ENCODE measurements at regions not wholly inside any gene's neighbourhood (a gene's known extent, or its start where the extent isn't known, plus 50 kb on each side); places are given as distances from the start of the nearest gene placed in this dataset.

DNA sequence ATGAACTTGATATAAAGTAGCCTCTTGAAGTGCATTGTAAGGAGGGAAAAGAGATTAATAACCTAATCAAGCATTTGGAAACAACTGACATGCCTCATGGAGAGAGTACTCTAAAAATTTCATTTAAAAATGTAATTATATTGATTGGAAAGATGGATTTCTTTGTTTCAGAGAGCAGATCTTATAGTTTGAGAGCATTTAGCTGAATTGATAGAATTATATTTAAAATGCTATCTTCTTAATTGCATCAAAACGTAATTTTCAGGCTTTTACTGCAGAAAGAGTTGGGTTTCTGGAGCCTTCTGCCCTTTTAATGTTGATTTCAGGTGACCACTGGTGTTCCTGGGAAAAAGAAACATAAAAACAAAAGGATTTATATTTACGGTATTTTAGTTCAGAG, 130.6 kb downstream of the EDN3 start:
- no peak for DNase-seq (ENCODE audit: low spot score)

DNA sequence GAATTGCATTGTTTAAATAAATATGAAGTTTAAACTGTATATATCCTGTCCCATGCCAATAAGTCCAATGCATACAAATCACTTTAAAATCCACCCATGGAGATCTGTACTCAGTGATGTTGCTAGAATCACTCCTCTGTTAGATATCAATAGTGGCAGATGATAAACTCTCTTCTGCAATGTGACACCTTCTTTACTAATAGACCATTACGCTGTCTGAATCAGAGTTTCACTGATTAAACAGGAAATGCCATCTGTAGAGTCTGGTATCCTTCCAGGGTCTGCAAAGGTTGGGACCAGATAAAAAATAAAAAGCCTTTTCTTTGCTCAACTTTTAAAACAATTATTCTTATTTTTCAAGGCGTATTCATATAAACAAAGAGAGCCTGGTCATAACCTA, 134.5 kb downstream of the EDN3 start:
- DNase-seq (ENCODE audit: low spot score), result no peak

DNA sequence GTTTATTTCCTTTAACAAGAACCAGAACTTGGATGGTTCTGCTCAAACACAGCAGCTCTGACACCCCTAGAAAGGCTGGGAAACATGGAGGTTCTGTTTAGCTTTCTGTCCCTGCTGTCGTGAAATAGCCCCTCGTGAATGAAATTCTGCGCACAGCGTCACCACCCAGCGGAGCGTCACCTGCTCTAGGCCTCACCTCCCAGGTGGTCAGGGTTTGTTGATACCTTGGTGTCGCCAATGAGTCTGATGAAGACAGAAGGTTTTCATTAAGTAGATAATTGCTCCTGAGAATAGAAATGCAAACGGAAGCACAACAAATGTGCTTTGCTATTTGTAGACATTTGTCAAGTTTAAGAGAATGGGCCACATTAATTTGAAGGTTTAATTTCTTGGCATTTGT, 135.1 kb downstream of the EDN3 start:
- no peak for DNase-seq (ENCODE audit: low spot score)

DNA sequence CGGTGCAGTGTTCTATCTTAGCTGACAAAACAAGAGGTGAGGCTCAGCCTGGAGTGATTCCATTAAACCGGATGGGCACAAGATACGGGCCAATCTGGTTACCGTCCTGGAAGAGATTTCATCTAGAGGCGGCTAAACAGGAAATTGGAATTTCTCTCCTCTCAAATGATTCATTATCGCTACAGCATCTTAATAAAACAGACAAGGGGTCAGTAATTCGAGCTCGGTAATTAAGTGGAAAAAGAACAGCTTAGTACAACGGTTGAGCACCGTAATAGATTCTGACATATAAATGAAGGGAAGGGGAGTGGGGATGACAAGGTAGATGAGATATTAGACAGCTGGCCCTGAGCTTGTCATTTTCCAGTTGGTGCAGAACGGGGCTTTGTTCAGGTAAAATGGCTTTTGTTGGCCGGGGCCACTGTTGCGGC, 137.2 kb downstream of the EDN3 start:
- no peak for DNase-seq (ENCODE audit: low spot score)

DNA sequence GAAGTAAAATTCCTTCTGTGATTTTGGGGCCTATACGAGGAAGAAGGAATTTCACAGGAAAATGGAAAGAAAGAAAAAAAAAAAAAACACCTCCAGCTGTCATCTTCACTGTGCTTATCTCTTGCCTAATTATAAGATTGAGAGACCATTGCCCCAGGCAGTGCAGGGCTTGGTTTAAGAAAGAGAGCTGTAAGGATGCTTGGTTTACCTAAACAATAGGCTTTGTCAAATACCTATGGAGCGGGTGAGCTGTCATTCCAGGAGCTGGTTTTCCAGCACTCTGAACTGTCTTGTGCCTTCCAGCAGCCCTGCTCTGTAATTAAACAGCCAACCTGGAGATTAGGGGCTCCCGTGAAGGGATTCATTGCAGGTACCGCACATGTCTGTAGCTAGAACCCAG, 137.8 kb downstream of the EDN3 start:
- DNase-seq (ENCODE audit: low spot score), result no peak

DNA sequence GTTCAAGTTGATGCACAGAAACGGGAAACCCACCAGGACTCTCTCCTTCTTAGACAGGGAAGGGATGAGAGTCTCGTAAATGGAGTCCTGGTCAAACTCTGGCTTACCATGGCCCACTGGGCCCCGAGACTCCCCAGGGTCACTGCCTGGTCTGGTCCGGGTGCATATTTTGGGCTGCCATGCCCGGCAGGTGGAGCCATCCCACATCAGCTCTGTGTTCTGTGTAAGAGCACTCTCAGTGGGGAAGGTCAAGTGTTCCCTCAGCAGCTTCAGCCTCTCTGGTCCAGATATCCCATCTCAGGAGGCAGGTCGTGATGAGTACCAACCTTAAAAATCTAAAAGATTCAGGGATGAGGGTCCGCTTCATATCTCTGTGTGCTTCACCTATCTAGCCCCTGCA, 138.8 kb downstream of the EDN3 start:
- no peak for DNase-seq (ENCODE audit: low spot score)

DNA sequence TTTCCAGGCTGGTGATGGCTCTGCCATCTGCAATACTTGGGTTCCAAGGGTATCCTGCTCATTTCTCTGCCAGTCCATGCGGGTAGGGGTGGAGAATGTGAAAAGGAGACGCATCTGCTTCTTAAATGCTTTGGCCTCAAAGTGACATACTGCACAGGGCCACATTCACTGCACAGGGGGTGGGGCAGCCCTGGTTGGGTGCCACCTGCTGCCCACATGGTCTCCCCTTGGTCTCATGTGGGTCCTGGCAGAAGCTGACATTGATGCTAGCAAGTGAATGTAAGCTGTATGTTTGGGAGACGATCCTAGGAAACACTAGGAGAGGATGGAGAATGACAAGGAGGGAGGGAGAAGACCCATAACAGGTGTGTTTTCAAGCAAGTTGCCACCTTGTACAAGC, 140.9 kb downstream of the EDN3 start:
- DNase-seq (ENCODE audit: low spot score), result no peak

DNA sequence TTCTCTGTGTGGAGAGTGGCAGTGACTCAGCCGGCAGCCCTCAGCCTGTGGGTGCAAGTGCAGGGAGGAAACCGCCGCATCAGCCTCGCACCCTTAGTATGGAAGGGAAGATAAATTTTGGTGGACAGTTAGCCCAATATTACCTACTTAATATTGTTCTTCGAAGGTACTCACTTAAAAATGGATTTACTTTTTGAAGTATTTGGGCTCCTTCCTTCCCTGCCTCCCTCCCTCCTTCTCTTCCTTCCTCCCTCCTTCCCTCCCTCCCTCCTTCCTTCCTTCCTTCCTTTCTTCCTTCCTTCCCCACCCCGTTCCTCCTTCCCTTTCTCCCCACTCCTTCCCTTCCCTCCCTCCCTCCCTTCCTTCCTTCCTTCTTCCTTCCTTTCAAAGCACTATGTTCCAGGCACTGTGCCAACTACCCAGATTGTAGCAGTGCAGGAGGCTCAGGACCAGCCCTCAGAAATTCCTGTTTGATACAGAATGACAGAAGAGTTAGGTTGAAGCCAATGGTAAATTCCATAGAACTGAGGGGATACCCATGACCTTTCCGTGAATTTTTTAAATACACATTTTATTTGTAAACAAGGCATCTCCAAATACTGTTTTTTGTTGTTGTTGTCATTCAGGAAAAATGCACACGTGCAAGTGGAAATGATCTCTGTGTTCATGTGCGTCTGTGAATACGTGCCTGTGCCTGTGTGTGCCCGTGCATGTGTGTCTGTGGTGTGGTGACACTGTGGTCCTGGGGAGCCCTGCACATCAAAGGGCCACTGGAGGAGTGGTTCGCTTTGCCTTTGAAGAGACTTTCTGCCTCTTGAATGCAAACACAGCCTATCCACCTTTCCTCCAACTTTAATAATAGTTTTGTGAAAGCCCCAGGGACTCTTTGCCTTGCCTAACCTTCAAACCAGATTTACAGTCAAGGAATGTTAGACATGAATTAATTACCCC, 141.7 kb downstream of the EDN3 start:
- DNase-seq (ENCODE audit: low spot score), result peak; percentile 60

DNA sequence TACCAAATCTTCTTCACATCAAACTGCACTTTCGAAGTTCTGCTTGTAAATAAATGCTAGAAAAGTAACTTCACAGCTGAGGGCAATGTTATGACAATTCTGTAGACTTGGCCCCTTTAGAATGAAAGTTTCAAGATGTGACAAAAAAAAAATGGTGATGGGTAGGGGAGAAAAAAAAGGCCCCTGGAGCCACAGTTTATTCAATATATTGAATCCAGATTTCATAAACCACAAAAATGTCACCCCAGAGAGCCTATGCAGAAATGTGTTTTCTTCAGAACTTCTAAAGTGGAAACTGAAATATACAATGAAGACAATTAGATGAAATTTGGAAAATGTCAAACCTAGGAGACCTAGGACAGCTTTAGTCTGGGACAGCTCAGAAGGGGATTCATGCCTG, 143.1 kb downstream of the EDN3 start:
- no peak for DNase-seq (ENCODE audit: low spot score)

DNA sequence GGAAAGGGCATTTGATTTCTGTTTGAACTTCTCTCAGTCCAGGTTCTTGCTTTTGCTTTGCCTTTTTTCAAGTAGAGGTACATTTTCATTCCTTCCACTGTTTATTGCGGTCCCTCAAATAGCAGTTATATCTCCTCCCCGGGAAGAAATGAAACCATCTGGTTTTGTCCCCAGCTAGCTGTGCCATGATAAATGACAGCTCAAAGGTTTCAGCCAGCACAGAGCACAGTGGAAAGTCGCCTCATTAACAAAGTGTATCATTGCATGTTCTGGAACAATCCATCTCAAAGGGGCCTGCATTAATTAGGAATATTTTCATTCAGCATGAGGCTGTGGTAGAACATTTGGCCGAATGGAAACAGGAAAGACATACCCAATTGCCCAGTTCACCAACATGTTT, 146.0 kb downstream of the EDN3 start:
- no peak for DNase-seq (ENCODE audit: low spot score)

DNA sequence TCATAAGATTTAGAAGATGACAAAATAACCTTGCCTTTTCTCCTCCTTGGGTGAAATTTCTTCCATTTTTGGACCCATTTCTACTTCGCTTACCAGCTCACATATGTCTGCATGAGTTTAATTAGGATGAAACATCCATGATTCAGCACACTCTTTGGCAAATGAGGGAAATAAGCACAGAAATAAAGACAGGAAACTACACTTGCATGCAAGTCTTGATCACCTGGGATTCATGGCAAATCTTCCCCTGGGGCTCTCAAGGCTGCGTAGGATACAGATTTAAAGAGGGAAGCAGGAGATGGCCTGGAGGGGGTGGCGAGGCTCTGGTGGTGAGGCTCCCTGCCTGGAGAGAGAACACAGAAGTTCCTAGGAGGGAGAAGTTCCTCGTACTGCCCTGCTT, 147.8 kb downstream of the EDN3 start:
- DNase-seq (ENCODE audit: low spot score), result no peak

DNA sequence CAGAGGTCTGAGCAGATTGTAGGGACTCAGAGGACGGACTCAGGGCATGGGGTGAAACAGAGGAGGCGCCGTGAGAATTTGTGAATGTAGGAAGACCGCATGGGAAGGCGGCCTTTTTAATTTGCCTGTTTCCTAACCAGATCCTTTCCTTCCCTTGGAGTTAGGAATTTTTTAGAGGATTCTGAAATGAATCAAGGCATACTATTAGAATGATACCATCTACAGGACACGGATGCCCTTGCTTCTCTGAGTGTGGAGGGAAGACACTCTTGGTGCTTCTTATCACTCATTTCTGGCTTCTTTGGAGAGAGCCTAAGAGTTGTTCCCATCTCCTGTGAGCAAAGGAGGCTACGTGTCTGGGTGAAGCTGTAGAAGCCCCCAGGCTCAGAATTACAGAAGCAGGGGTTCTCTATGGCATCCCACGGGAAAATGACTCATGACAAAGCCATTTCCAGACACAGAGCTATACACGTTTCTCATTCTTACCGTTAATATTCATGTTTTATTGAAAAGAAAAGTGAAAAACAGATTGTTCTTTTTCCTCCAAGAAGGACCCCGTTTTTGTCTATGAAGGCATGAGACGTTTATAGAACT, 148.5 kb downstream of the EDN3 start:
- DNase-seq (ENCODE audit: low spot score), result no peak

DNA sequence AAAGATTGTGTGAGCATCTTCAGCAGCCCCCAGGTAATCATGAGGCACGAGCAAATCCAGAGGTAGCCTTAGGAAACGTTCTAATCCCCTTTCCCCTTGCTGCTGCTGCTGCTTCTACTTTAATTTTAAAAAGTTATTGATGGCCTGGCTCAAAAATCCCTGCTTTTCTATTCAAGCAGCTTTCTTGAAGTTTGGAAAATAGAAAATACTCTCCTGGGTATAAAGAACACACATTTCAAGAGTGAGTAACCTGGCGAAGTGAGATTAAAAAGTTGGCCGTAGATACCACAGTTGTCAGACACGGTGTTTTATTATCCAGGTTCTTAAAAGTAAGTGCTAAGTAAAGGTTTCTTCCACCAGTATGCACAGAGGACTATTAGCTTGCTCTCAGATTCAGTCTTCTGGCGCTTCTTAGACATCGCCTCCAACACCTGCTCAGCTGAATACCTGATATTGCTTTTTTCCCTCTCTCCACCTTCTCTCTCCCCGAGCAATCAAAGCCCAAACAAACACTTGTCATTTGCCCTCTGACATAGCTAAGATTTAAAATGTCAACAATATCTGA, 150.7 kb downstream of the EDN3 start:
- no peak for DNase-seq (ENCODE audit: low spot score)

DNA sequence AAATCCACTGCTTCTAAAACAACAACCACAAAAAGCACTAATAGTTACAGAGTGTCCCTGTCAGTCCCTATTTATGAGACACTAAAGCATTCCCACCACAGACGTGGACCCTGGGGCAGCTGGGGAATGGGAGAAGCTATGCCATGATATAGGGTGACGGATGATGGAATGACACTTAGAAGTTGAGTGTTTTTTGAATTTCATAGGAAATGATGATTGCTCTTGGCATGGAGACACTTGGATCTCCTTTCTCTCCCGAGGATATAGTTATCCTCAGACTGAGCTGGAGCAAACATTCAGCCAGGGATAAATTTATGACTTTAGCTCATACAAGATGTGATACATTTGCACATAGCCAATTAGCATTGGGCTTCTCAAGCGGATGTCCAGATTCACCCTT, 151.2 kb downstream of the EDN3 start:
- DNase-seq (ENCODE audit: low spot score), result no peak

DNA sequence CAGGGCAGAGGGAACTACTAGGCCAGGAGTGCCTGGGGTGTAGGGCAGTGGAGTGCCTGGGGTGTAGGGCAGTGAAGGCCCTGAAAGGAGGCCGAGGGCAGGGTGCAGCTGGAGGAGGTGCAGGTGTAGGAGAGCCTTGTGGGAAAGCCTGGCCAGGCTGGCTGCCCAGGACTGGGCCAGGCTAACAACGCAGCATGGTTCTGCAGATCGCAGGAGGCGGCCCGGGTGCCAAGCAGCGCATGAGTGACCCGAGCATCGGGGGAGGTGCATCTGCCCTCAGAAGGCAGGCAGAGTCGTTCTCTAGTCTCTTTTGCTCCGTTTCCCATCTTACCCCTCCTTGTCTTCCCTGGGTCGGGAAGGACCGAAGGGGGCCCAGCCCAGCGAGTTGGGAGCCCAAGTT, 151.5 kb upstream of the PHACTR3 start:
- DNase-seq (ENCODE audit: low spot score), result no peak

DNA sequence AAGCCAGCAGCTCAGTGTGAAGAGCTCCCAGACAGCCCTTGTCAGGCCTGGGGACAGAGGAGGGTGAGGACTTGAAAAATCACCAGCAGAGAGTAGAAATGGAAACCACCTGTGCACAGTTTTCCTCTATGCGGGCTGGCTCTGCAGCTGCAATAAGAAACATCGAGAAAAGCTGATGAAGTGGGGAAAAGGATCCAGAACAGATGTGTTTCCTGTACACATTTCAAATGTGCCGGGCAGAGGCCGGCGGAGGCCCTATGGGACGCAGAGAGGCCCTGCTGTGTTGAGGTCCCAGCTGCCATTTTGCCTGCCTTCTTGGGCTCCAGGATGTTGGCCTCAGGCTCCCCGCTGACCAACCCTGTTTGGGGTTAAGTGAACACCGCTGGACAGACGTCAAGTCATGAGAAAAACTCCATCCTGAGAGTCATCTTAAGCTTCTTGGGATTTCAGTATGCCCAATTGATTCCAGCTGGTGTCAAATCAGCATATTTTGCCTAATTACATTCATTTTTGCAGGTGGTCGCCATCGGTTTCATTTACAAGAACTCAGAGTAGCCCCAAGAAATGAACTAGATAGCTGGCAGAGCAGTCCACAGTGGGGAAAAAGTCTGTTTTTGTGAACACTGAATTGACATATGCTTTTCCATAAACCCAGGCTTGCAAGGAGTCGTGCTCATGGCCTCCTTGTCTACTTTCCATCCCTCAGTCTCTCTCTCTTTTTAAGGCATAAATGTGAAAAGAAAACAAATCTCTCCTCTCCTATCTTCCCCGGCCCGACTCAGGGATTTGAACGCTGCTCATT, 150.4 kb upstream of the PHACTR3 start:
- DNase-seq (ENCODE audit: low spot score), result no peak

DNA sequence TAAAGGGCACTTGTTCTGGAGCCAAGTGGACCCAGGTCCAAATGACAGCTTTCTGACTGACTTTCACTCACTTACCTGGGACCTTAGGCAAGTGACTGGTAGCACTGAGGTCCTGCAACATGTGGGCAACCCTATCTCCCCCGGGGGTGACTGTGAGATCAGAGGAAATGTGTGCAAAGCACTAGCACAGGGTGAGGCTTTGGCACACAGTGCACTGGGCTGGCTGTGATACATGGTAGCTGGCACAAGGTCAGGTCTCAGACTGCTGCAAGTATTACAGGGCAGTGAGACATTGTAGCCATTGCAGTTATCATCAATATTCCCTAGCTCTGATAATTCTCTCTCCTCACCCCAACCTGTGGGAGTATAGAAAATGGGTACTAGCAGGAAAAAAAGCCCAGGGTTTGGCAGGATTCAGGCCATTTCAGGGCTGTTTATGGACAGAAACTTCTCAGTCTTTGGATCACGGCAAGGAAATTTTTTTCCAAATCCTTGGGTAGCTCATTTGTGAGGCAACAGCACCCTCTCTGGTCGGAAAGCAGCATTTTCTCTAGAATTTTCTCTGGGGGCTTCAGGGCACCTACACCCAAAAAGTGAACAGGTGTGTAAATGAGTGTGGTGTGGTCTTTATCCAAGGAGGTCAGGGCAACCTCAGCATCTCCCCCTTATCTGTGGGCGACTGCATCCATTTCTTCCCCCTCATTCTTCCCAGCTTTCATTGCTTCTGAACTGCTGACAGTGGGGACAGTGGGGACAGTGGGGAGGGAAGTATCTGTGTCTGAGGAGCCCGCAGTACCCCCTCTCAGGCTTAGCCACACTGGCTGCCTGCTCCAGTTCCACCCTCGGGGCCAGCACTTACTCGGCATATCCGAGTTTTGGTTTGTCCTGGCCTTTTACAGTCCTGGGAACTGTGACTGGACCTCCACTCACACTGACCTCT, 148.7 kb upstream of the PHACTR3 start:
- peak; percentile 50 for DNase-seq (ENCODE audit: low spot score)

DNA sequence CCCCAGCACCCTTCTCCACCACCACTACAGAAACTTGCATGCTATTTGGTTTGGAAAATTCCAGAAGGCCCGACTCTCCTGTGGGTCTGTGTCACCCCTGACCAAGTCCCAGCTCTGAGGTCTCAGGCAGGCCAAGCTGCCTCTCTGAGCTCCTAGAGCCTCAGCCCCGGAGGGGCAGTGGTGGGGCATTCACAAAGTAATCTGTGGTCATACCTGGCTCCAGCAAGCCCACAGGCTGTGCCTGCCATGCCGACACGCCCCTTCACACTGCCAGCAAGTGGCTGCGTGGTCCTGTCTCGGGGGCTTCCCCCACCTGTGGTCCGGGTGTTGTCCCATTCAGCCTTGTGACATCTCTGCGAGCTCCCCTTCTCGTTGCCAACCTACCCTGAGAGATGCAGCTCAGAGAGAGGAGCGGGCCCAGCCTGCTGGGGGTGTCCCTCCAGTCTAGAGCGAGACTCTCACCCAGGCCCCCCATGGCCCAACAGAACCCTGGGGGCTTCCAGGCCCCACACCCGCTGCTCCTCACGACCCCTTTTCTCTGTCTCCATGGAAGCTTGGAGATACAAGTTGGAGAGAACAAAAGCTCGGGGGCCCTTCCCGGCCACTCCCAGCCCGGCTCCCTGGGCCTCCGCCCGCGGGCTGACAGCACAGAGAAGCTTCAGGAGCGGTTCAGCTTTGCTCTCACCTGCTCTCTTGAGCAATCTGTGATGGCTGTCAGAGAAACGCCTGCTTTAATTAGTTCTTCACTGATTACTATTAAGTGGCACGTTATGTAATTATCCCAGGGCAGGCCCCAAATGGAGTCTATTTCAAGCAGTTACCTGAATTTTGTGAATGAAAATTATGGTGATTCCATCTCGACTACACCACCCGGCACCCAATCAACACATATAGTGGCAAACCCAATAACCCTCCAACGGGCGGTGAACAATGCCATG, 147.7 kb upstream of the PHACTR3 start:
- DNase-seq (ENCODE audit: low spot score), result no peak

DNA sequence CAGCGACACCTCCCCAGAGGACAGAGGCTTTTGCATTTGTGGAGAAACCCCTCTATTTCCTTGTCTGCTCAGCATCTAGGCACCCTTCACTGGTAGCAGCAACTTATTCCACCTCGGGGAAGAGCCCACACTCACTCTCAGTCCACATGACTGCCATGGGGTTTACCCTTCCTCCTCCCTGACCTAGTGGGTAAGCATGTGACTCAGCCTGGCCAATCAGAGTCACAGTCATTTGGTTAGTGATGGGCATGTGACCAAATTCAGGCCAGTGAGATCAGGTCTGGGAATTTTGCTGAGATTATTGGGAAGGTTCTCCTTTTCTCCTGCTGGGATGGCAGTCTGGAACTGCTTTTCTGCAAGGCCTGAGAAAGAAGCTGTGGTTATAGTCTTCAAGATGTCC, 145.7 kb upstream of the PHACTR3 start:
- DNase-seq (ENCODE audit: low spot score), result no peak

DNA sequence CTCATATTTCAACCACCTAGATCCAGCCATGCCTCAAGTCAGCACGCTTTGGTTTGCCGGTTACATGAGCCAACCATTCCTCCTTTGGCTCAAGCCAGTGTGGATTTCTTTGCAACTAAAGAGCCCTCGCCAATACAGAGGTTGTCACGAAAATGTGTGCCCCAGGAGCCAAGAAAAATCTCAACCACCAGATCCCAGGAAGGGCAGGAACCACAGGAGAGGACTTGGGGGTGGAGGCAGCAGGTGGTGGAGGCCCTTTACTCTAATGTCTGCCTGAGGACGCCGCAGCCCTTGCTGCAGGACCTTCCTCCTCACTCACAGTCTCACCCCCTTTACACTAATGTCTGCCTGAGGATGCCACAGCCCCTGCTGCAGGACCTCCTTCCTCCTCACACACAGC, 144.8 kb upstream of the PHACTR3 start:
- no peak for DNase-seq (ENCODE audit: low spot score)
